Activated CD4-positive, alpha-beta T cell treated with anti-CD3 and anti-CD28 coated beads, Interleukin-2, Interleukin-6, amounts not matched to agents 100 ng/mL and 50 ng/mL, durations not matched to agents 16 hours and 8 hours (primary cell): ENCODE measurements at regions not wholly inside any gene's neighbourhood (a gene's known extent, or its start where the extent isn't known, plus 50 kb on each side); places are given as distances from the start of the nearest gene placed in this dataset.

Experiments used
- DNase-seq: peaks from one replicate; pipeline ENCODE4 v3.0.0-alpha.2; 2020

DNA sequence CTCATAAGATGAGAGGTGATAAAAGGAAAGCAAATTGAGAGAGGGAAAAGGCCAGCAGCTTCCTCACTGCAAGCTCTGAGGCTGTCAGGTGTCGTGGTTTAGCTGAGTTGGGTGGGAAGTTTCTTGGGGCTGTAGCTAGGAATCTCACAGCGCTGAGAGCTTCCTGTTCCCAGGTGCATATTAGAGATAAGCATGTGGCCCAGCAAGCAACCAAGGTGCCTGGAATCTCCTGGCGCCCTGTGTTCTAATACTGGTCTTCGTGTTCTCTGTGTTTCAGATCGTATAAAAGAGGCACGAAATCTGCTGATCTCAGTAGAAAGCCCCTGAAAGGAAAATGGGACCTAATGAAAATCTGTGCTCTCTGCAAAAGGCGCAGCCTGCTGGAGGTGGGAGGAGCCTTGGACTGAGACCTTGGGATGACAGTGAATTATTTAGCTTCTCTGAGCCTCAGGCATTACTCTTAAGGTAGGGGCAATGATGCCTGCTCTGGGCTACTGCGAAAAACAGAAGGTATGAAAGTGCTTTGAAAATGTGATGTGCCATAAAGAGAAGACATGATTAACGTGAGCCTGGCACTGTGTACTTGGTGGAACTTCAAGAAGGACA, 499.9 kb downstream of the TBL1XR1 start:
- no peak for DNase-seq

DNA sequence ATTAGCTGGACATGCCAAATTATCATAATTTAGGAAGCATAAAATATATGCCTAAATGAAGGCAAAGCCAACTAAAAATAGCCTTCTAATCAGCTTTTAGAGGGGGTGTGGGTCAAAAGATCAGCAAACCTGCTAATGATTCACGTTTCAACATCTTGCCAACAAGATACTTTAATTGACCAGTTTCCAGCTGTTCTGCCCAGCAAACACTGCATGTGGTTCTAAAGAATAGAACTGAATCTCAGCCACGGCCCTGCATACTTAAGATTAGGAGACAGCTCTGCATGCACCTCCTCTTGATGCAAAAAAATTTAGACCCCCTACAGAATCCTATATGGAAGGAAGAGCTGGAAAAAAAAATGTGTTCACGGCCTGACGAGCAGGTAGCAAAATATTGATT, 500.5 kb downstream of the TBL1XR1 start:
- no peak for DNase-seq

DNA sequence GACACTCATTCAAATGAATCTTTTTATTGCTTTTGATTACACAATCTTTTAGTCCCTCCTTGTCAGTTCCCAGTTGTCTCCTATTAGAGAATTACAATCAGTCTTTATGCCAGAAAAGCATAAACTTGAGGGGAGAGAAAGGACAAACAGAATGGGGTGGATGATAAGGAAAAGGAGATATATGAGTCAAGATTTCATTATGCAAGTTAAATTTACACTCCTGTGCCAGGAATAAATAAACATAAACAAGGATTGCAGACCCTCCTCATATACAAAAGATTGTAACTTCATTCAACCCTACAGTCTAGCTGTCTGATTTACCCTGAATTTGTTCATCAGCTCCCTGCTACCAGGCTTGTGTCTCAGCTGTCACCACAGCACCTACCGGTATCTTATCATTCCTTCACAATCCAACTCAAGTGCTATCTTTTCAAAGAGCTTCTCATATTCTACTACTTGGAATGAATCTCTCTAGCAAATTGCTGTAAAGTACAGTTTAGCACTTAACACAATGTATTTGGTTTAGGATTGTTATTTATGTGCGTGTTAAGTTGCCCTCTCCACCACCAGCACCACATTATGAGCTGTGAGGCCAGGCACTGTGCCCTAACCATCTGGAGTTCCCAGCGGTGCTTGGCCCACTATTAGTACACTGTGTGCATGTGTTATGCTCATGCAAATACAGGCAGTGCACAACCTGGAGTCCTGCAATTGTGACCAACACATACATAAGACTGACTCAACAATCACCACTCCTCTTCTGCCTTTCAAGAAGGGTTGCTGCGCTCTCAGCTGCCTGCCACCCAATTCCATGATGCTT, 504.1 kb downstream of the TBL1XR1 start:
- DNase-seq, result no peak

DNA sequence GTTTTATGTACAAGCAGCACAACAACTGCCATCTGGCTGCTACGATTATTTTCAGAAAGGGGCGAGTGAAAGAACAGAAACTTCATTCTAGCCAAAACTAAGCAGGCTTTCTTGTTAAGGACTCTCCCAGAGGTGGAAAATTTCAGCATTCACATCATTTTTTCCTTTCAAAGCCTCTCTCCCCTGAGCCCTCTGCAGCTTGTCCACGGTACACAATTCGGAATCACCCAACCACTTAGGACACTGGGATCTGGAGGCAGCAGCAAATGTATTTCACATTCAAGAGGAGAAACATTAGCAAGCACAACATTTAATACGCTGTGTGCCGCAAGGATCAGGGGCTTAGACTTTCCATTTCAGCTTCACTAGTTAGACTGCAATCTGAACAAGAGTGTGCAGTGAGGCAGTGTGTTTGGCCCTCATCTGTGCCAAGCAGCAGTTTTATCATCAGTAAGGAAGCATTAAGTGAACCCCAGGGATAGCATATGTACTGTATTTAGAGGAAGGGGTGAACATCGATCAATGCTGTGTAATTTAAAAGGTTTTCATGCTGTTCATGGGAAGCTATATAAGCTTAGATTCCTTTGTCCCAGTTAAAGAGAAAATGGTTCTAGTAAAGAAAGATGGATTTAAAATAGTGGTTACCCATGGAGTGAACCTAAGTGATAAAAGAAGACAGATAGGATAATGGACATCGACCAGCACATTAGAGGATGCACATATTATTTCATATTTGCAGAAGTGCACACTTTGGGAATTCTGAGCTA, 504.9 kb downstream of the TBL1XR1 start:
- no peak for DNase-seq

DNA sequence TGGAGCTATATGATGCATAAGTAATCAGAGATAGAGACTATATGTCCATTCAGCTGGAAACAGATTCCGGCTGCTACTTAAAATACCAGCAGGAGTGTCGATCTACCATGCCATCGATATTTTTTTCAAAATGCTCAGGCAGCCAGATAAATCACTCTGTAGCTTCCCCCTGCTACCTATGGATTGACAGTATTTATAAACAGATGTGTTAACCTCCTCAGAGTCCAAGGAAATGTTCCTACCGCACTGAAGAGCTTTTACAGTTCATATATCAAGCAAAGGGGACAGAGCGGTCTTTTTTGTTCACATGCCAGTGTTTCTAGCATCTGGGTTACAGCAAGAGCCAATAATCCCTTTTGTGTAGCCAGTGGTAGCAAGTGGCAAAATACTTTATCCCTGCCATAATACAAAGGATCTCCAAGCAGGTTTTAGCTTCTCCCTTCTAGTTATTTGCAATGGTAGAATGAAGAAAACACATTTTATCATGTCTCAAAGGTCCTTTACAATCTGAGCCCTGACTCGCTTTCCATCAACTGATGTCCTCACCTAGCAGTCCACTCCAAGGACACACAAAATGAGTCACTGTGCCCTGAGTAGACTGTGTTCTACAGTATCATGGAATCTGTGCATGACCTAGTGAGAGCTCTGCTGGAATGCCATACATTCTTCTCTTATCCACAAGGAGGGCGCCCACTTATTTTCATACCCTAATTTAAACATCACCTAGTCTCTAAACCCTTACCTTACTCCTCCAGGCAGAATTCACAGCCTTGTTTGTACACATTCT, 507.0 kb downstream of the TBL1XR1 start:
- DNase-seq, result no peak

DNA sequence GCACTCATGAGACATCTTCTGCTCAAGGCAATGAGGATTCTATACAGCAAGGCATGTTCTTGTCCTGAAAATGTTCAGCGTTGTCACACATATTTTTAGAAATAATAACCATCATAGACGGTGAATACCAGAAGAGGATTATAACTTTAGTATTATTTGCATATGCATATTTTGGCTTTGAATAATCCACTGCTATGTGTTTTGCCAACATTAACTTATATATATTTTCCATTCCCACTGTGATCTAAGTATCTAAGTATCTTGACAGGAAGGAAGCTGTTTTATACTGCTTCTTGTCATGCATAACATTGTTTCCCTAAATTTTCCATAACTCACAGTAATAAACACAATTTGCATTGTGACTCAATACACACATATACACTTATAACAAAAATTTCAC, 509.5 kb downstream of the TBL1XR1 start:
- DNase-seq, result no peak

DNA sequence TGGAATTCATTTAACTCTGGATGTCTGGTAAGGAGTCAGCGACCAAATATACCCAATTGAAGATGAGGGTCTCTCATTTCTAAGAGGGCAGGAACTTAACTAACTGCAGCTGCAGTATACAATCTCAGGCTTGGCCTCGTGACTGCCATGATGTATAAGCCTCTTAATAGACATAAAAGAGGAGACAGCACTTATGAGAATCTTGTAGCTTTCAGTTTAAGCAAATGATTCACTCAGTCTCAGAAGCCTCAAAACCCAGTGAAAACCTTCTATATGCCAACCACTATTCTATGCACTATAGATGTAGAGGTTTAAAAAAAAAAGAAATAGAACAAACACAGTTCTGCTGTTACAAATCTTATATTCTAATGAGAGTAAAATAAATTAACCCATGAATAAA, 513.9 kb downstream of the TBL1XR1 start:
- DNase-seq, result no peak

DNA sequence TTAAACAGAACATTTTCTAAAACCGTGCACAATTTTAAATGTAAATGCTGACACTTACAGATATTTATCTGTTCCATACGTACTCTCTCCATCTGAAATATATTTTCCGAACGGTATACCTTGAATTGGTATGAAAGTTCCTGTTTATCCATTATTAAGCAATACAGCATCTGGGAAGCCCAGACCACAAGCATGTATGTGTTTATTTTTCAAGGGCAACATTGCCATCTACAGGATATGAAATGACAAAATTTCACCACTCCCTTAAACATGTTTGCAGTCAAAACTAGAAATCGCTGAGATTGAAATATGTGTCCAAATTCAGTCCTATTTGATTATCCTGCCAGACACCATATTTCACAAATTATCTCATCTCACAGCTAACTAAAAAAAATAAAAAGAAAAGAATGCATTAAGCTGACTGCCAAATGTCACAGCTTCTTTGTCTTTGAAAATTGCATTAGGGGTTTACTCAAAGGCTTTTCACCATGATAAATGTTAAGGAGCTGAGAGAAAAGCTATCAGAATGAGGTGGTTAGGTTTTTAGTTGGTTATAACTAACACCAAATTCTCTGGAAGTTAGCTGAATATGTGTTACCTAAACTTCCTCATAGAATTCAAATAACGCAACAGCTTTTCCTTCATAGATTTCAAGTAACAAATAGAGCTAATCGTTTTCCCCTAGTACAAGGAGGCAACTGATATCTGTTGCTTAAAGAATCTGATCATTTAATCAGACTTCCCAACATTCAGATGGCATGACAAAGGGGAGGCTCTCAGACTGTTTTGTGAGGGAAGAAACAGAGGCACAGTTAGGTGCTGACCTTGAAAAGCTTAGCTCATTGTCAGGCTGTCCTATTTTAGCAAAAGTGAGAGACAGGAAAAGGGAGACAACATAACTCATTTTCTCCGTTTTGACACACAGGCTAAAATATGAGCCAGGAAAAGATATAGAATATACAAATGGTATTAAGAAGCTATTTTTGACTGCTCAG, 533.1 kb downstream of the TBL1XR1 start:
- DNase-seq, result no peak

DNA sequence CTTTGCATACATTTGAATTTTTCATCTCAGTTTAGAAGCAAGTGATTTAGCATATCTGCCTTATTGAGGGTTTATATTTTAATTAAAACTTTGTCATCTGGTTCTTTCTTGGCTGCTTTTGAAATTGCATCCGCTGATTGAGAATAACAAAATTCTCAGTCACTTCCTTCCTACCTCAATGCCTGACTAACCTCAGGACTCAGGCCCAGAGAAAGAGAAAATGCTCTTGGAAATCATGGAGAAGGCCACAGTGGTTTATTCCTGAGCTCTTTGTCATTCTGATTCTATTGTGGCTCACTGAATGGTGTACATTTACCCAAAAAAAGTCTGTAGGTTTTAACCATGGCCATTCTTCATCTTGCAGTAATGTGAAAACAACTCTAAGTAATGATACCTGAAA, 533.9 kb downstream of the TBL1XR1 start:
- DNase-seq, result no peak

DNA sequence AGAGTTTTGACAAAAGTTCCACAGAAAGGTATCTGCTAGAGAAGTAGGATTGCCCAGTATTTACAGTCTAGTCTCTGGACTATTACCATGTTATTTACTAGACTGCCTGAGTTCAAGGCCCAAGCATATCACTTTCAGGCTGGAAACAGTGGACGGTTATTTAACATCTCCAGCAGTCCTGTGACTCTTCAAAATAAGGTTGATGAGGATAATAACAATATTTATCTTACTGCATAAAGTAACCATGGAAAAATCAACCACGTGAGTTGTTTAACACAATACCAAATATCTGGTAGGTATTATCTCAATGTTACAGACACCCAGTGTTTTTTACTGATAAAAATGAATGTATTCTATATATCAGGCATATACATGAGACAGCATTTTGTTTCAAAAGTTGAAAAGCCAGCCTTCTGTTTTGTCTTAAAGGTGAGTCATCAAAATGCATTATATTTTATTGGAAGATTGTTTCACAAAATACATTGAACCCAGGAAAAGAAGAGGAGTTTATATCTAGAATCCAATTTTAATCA, 535.8 kb downstream of the TBL1XR1 start:
- DNase-seq, result no peak

DNA sequence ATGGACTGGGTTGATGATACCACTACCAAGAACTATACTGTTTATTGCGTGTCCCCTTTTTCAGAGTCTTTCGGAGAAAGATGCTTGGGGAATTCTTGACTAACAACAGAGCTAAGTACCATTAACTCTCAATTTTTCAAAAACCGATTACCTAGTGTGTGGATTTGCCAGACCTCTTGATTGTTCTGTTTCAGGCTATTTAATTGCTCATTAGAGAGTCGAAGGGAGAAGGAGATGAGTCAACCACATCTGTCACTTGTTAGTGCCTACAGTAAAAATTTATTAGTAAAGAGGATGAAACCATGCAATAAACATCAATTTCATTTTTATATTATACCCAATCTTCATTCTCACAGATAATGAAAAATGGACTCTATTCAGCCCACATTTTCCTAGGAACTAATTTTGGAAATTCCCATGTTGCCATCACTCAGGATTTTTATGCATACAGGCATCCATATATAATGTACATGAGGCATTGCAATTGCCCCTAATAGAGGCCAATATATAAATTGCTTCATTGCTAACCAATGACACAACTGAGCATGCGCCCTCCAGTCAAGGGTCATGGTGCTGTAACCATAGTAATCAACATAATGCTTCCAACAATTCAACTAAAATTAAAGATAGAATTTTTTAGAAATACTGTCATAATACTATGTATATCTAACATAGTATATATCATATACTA, 541.7 kb downstream of the TBL1XR1 start:
- DNase-seq, result no peak

DNA sequence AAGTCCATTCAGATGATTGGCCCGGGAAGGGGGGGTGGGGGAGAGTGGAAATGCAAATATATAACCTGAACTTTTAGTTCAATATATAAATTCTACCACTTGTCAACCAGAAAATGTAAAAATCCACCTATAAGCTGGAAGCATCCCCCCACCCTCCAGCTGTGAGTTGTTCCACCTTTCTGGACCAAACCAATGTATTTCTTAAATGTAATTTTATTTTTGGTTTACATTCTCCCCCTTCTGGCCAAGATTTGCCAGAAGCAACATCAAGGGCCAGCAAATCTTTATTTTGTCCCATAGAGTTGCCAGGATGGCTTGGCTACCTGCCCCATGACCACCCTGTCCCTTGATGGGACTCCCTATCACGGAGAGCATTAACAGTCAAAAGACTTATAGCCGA, 545.7 kb downstream of the TBL1XR1 start:
- no peak for DNase-seq

DNA sequence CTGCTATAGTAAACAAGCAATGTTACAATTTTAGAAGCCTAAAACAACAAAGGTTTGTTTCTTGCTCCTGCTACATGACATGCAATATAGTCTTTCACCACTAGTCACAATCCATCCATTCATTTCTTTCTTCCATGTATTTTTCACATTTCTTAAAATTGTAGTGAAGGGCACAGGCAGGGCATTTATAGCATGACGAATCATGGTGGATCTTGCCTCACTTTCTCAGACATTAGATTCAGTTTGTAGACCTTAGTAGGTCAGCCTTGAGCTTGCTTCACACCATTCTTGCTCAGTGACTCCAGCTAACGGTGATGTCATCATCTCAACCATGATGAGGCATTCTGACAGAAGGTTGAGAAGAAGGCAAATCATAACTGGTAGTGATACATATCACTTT, 546.8 kb downstream of the TBL1XR1 start:
- no peak for DNase-seq

DNA sequence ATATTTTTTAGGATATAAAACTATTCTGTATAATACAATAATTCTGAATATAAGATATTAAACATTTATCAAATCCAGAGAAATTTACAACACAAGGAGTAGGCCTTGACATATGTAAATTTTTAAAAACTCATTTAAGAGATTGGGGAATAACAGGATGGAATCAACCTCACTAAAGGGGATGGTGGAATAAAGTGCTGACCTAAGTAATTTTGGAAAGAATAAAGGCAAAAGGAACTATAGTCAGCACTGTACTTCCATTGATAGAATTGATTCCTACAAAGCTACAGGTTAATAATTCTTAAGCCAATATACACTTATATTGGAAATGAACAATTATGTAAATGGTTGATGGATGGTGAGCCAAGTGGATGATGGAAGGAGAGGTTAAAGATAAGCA, 549.3 kb downstream of the TBL1XR1 start:
- no peak for DNase-seq

DNA sequence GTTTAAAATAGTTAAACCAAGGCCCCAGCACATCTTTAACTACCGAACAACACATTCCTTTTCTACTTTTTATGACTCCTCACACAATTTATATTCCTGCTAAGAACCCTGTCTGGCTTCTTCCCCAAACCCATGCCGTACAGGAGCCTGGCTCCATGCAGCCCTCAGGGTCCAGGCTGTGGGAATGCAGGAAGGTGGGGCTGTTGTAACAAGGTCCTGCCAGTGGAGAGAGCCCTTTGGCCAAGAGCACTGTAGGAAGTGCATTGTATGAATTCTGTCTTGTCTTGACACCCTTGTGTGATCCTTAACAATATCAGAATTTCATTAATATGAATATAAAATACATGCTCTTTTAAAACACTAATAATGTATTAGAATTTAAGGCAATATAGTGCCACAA, 563.8 kb downstream of the TBL1XR1 start:
- no peak for DNase-seq

DNA sequence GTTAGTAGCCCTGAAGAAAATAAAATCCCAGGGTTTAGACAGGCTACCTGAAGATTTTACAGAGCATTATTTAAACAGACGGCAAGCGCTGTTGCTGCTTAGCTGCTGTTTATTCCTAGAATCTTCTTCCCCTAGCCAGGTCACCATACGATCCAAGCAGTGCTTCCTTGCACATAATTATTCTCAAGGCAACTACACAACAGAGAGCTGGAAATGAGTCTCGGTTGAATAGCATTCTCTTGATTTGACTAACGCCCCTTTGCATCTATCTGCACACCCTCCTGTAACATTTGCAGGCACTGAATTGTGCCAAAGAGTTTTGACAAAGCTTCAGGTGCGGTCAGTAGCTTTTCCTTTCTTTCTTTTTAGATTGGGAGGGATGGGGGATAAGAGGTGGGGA, 564.4 kb downstream of the TBL1XR1 start:
- DNase-seq, result no peak

DNA sequence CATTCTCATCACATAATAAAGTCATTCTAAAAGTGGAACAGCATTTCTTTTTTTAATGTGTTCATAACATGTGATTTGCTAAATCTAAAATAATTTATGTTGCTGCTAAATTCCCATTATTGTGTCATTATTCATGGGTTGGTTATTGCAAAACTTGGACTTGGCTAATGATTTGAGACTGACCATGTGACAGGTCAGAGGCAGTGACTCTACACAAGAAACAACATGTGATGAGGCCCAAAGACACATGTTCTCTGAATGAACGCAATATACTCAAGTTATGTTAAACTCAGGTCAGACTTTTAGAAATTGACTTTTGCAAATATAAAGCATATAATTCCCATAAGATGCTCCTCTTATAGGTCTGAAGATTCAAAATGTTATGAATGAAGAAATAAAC, 566.1 kb downstream of the TBL1XR1 start:
- DNase-seq, result no peak

DNA sequence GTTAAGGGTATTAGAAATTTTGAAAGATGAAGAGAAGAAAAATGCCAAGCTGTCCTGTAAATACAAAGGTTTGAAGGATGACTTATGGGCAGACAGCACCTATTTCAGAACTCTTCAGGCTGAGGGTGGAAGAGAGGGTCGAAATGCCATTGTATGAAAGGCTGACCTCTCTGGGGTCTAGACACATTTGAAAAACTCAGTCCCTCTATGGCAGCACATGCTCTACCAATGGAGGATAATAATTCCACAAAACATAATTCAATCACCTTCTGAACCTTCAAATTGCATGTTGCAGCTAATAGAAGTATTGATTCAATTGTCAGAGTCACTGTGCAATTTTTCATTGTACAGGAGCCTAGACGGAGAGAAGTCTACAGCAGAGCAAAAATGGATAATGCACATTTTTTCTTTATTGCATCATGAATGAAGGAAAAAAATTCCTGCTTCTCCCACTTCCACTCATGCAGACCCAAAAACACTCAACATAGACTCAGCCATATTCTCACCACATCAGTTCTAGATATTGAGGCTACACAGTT, 569.1 kb downstream of the TBL1XR1 start:
- DNase-seq, result no peak

DNA sequence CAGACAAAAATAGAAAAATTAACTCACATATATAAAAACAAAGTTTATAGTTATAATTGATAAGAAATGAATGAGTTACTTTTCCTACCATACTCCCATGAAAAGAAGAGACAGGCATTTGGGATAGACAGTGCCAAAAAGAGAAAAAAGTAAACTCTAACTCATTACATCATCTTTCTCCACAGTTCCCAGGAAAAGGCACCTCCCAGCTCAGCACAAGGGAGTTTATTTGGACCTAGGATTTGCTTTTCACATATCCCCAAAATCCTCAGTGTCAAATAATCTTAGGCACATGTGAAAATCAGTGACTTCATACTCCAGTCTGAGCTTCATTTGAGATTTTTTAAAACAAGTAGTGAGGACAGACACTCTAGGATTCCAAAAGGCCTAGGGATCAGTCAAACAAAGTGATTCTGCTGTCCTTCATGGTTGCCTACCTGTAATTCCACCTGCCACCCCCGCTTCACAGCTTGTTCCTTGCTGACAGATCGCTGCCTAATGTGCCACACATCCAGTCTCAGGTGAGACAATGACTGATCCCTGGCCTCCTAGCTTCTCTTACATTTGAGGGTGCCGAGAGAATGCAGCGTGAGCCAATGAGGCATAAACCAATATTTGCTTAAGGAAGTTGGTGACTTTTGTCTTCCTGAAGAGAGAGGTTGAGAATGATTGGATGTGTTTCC, 573.7 kb downstream of the TBL1XR1 start:
- DNase-seq, result no peak

DNA sequence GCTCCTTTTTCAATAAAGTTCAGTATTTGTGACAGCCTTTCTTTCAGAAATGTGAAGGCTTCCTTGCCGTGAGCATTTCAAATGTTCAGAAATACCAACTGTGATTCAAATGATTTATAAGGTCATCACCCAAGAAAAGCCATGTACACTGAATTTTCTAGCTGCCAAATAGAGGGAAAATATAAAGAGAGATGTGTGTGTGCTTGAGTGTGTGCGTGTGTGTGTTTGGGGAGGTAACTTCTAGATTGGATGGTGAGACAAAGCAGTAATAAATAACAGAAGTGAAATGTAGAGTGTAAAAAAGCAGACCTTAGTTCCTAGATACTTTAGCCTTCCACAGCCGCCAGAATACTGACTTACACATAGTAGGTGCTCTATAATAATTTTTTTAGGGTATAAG, 577.4 kb downstream of the TBL1XR1 start:
- DNase-seq, result no peak
